Activated naive CD4-positive, alpha-beta T cell treated with anti-CD3 and anti-CD28 coated beads, Interleukin-2, amount 10 ng/mL, durations not matched to agents 7 days and 5 days (primary cell): ENCODE measurements at regions not wholly inside any gene's neighbourhood (a gene's known extent, or its start where the extent isn't known, plus 50 kb on each side); places are given as distances from the start of the nearest gene placed in this dataset.

Experiments used
- CTCF ChIA-PET: fragments of 350-600 bp; sonication (Branson Sonifier 250); formaldehyde crosslinking; loops from one replicate; lab custom pipeline; 2021; ENCODE audit warnings: antibody characterized with exemption; lab: Charles Lee
- DNase-seq: peaks from one replicate; pipeline ENCODE4 v3.0.0-alpha.2; 2020
- H3K27ac Mint-ChIP-seq: one replicate; pipeline ENCODE4 v1.8.0; 2021; ENCODE audit warnings: mild to moderate bottlenecking, moderate library complexity, mixed read lengths
- H3K27me3 Mint-ChIP-seq: one replicate; pipeline ENCODE4 v1.8.0; 2021; ENCODE audit warnings: mild to moderate bottlenecking, mixed read lengths
- H3K36me3 Mint-ChIP-seq: one replicate; pipeline ENCODE4 v1.8.0; 2021; ENCODE audit warnings: mixed read lengths
- H3K4me1 Mint-ChIP-seq: one replicate; pipeline ENCODE4 v1.8.0; 2021; ENCODE audit warnings: mixed read lengths
- H3K4me3 Mint-ChIP-seq: one replicate; pipeline ENCODE4 v1.8.0; 2021; ENCODE audit warnings: mild to moderate bottlenecking, moderate library complexity, mixed read lengths
- H3K9me3 Mint-ChIP-seq: one replicate; pipeline ENCODE4 v1.8.0; 2021; ENCODE audit warnings: mixed read lengths

DNA sequence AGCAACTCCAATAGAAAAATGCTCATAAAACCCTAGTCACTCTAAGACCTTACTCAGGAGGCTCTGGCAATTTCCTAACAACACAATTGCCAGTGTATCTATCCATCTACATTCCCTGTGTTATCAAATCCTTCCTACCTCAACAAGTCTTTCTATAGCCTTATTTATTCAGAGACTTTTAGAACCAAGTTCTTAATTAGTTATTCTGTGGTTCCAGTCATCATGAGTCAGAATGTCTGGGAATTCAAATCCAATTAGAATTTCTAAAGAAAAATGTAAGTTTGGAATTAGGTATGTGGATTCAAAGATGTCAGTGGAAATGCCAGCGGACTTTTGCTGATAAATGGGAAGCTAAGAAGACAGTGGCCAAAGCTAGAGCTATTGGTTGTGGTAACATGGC is 302.6 kb upstream of the C1orf87 start:
- H3K4me1 Mint-ChIP-seq: no peaks in the 10 kb centered on the region
- no peak overlapping the region for H3K27ac Mint-ChIP-seq
- no peak for DNase-seq
- CTCF ChIA-PET: no interaction called here
- H3K9me3 Mint-ChIP-seq: no peaks in the 10 kb centered on the region
- no peaks in the 10 kb centered on the region for H3K36me3 Mint-ChIP-seq
- no peak overlapping the region for H3K4me3 Mint-ChIP-seq
- no peaks in the 10 kb centered on the region for H3K27me3 Mint-ChIP-seq

DNA sequence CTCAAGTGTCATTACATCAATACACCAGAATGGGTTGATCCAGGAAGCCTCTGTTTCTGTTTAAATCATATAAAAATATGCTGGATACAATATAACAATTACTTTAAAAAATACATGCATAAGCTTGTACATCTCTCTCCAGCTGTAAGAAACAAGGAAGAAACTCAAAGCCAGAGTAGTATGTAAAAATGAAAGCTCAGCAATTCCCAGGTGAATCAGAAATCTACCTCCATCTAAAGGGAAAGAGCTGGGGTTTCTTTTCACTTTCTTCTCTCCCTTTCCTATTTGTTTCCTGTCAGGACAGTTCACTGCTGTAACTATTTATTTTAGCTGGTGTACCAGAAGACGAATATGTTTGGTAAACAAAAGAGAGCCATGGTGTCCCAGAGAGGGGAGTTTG is 301.0 kb upstream of the C1orf87 start:
- no peaks in the 10 kb centered on the region for H3K9me3 Mint-ChIP-seq
- CTCF ChIA-PET: no interaction called here

DNA sequence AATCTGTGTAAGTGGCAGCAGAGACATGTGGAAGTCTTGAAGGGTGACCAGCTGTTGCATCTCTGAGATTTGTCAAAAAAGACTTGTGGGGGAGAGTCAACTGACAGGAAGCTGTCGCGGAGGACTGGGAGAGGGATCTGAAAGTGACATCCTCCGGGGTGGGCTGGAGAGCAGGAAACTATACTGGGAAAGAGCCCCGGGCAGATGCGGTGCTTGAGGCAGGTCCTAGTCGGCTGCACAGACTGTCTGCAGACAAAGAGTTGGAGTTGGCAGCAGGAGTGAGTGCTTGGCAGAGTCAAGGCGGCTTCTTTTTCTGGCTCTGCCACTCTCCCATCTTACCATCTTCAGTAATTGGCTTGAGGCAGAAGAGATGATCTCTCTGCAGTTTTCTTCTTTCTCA is 294.0 kb upstream of the C1orf87 start:
- H3K4me3 Mint-ChIP-seq: no peak overlapping the region
- H3K36me3 Mint-ChIP-seq: no peaks in the 10 kb centered on the region
- no peaks in the 10 kb centered on the region for H3K4me1 Mint-ChIP-seq
- H3K27ac Mint-ChIP-seq: no peak overlapping the region
- H3K9me3 Mint-ChIP-seq: peaks cover 2% of the 10 kb centered on the region
- CTCF ChIA-PET: no interaction called here
- DNase-seq: no peak
- H3K27me3 Mint-ChIP-seq: no peaks in the 10 kb centered on the region

More for the DNA sequence above, 301.0 kb upstream of the C1orf87 start:
- no peaks in the 10 kb centered on the region for H3K27me3 Mint-ChIP-seq
- no peak overlapping the region for H3K4me3 Mint-ChIP-seq
- H3K4me1 Mint-ChIP-seq: no peaks in the 10 kb centered on the region
- H3K27ac Mint-ChIP-seq: no peak overlapping the region
- no peaks in the 10 kb centered on the region for H3K36me3 Mint-ChIP-seq
- DNase-seq: no peak

DNA sequence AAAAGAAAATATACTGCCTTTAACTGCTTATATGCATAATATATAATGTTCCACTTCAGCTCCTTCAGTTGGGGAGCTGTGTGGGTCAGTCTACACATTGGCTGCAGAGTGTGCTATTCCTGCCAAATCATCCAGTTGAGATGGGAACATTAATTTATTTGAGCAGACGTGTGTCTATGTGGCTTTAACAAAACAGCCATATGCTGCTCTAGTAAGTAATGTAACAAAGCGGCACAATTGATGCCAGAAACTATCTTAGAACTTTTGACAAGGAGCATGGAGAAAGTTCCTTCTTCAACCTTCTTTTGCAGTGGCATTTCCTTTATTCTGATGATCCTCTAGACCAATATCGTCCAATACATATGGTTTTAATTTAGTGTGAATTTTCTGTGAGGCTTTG is 285.9 kb upstream of the C1orf87 start:
- Mint-ChIP-seq H3K4me1 (no peaks in the 10 kb centered on the region), H3K9me3 (peaks cover 2% of the 10 kb centered on the region), H3K27ac (no peak overlapping the region), H3K4me3 (no peak overlapping the region), H3K36me3 (no peaks in the 10 kb centered on the region), H3K27me3 (no peaks in the 10 kb centered on the region)
- no peak for DNase-seq
- CTCF ChIA-PET: no interaction called here

DNA sequence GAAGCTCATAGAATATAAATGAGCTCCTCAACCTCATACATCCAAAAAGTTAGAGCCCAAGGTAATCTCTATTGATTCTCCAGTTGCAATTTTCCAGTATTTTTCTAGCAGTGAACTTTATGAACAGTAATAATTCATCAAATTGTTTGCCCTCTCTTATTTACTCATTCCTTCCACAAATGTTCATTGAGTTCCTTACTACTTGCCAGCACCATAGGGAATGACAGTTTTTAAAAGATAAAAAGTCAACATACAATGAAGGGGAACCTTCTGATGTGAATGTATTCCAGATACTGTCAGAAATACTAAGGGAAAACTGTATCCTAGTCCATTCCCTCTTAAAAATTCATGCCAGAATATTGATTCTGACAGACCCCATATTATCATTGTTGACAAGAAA is 277.0 kb upstream of the C1orf87 start:
- Mint-ChIP-seq H3K4me3 (no peak overlapping the region), H3K27ac (no peak overlapping the region), H3K4me1 (no peaks in the 10 kb centered on the region), H3K9me3 (peaks cover 2% of the 10 kb centered on the region), H3K36me3 (no peaks in the 10 kb centered on the region), H3K27me3 (no peaks in the 10 kb centered on the region)
- DNase-seq: no peak
- CTCF ChIA-PET: no interaction called here

DNA sequence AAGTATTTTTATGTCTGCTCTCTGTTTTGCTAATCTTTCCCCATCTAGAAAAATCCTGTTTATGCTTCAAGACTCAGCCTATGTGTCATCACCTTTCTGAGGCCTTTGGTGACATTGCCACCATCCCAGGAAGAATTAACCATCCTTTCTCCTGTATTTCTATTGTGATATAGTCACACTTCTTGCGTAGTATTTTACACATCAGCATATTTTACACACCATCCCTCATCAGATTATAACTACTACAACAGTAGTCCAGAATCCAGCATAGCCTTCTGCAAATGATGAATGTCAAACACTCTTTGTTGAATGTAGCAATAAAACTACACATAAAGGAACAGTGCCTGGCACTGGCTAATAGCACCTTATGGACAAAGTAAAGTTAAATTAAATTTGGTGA is 275.3 kb upstream of the C1orf87 start:
- peaks cover 2% of the 10 kb centered on the region for H3K9me3 Mint-ChIP-seq
- no peak overlapping the region for H3K4me3 Mint-ChIP-seq
- H3K27me3 Mint-ChIP-seq: no peaks in the 10 kb centered on the region
- CTCF ChIA-PET: no interaction called here
- no peak overlapping the region for H3K27ac Mint-ChIP-seq
- no peaks in the 10 kb centered on the region for H3K4me1 Mint-ChIP-seq
- no peak for DNase-seq
- H3K36me3 Mint-ChIP-seq: no peaks in the 10 kb centered on the region

DNA sequence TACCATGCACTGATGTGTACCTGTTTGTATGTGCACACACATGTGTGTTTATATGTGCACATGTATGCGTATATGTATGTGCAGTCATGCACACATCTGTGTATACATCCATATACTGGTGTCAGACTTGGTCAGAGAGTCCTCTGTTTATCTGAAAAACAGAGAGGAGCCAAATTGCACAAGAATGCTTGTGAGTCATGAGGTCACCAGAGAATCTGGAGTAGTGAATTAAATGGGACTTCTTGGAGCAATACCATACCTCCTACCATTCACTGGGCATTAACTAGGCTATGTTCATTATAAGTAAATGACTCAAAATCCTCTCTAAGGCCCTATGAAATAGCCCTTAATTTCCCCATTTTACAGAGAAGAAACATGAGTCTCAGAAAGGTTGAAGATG is 272.1 kb upstream of the C1orf87 start:
- Mint-ChIP-seq H3K36me3 (no peaks in the 10 kb centered on the region), H3K27me3 (no peaks in the 10 kb centered on the region), H3K27ac (no peak overlapping the region), H3K9me3 (peaks cover 2% of the 10 kb centered on the region), H3K4me3 (no peak overlapping the region), H3K4me1 (no peaks in the 10 kb centered on the region)
- CTCF ChIA-PET: no interaction called here
- no peak for DNase-seq

DNA sequence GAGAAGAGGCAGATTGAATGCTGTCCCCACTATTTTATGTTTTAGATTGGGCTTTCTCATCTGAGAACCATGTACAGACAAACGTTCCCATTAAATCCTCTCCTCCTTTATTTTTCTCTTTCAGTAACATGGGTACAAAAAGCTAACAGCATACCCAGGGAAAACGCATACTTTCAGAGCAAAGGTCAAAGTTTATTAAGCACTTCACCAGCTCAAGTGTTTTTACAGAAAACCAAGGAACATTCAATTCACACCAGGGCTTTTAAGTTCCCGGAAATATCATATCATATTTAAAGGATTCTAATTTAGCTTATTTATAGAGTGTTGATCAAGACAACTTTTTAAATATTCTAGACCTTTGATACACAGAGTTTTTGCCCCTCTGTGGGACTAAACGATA is 271.5 kb upstream of the C1orf87 start:
- no peaks in the 10 kb centered on the region for H3K4me1 Mint-ChIP-seq
- H3K36me3 Mint-ChIP-seq: no peaks in the 10 kb centered on the region
- H3K27ac Mint-ChIP-seq: no peak overlapping the region
- no peak overlapping the region for H3K4me3 Mint-ChIP-seq
- CTCF ChIA-PET: no interaction called here
- H3K9me3 Mint-ChIP-seq: no peaks in the 10 kb centered on the region
- H3K27me3 Mint-ChIP-seq: no peaks in the 10 kb centered on the region
- no peak for DNase-seq

DNA sequence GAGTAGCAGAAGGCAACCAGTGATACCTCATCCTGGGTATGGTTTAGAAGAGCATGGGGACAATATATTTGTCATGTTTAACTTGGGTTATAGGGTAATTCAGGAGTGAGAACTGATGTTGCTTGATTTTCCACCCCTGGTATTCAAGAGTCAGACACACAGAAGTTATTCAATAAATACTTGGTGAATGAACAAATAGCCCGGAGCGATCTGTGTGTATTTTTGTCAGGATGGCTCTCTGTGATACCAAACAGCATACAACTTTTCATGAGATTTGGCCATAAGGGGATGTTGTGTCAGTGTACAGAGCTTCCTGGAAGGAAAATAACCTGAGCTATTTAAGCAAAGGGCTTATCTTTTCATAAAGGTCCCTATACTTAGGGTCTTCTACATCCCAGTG is 270.2 kb upstream of the C1orf87 start:
- H3K27me3 Mint-ChIP-seq: no peaks in the 10 kb centered on the region
- no peak overlapping the region for H3K4me3 Mint-ChIP-seq
- H3K4me1 Mint-ChIP-seq: no peaks in the 10 kb centered on the region
- no peaks in the 10 kb centered on the region for H3K9me3 Mint-ChIP-seq
- H3K36me3 Mint-ChIP-seq: no peaks in the 10 kb centered on the region
- H3K27ac Mint-ChIP-seq: no peak overlapping the region
- no peak for DNase-seq
- CTCF ChIA-PET: no interaction called here

DNA sequence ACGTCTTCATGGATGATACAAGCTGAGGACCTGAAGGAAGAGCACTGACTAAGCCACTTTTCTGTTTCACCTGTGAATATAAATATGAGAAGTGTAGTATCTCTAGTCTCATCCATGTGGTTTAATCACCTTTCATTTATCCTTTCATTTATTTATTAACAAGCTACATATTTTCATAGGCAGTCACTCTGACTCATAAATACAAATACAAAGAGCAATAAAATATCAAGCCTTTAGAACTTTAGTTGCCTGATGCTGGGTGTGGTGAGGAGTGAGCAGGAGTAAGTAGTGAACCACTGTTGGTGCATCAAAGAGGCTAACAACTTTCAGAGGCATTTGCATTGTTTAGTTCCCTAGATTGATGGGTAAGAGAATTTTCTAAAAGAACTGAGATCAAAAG is 269.0 kb upstream of the C1orf87 start:
- H3K4me1 Mint-ChIP-seq: no peaks in the 10 kb centered on the region
- CTCF ChIA-PET: interaction anchor here (0.6 kb wide), 1 partner anchor 52 kb away, joined by 6 read pairs; no protein-coding TSS in a partner anchor
- no peak overlapping the region for H3K4me3 Mint-ChIP-seq
- H3K9me3 Mint-ChIP-seq: no peaks in the 10 kb centered on the region
- no peaks in the 10 kb centered on the region for H3K36me3 Mint-ChIP-seq
- no peak for DNase-seq
- H3K27ac Mint-ChIP-seq: no peak overlapping the region
- no peaks in the 10 kb centered on the region for H3K27me3 Mint-ChIP-seq

DNA sequence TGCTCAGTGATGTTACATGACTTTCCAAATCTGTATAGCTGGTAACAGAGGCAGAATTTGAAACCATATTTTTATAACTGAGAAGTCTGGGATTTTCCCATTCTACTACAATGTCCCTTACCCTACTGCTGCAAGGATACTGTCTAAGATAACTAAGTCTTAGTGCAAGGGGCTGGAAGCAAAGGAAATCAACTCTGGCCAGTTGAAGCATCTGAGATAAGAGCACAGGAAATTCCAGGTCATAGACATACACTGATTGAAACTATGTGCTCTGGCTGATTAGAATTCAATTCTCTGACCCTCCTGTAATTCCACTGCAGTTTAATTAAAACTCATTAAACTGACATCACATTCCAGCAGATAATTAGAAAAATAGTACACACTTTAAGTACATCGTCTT is 267.7 kb upstream of the C1orf87 start:
- Mint-ChIP-seq H3K27me3 (no peaks in the 10 kb centered on the region), H3K9me3 (no peaks in the 10 kb centered on the region), H3K27ac (no peak overlapping the region), H3K36me3 (no peaks in the 10 kb centered on the region), H3K4me3 (no peak overlapping the region), H3K4me1 (no peaks in the 10 kb centered on the region)
- CTCF ChIA-PET: no interaction called here
- no peak for DNase-seq

DNA sequence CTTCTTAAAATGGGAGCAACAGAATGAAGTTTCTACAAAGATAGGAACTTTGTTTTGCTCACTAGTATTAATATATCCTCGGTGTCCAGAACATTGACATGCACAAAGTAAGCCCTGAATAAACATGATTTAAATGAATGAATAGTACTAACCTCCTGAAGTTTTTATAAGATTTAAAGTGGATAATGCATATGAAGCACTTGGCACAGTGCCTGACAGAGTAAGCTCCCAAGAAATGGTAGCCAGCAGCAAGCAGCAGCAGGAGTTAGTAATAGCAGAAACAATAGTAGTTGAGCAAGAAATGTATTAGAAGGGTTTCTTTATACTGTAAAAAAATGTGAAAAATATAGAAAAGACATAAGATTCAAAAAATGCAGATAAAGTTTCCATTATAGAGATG is 258.1 kb upstream of the C1orf87 start:
- no peak overlapping the region for H3K4me3 Mint-ChIP-seq
- CTCF ChIA-PET: interaction anchor here (0.6 kb wide), 1 partner anchor 1917 kb away, joined by 3 read pairs; no protein-coding TSS in a partner anchor
- no peak overlapping the region for H3K27ac Mint-ChIP-seq
- H3K36me3 Mint-ChIP-seq: no peaks in the 10 kb centered on the region
- H3K27me3 Mint-ChIP-seq: no peaks in the 10 kb centered on the region
- no peak for DNase-seq
- no peaks in the 10 kb centered on the region for H3K4me1 Mint-ChIP-seq
- H3K9me3 Mint-ChIP-seq: peaks cover 3% of the 10 kb centered on the region

DNA sequence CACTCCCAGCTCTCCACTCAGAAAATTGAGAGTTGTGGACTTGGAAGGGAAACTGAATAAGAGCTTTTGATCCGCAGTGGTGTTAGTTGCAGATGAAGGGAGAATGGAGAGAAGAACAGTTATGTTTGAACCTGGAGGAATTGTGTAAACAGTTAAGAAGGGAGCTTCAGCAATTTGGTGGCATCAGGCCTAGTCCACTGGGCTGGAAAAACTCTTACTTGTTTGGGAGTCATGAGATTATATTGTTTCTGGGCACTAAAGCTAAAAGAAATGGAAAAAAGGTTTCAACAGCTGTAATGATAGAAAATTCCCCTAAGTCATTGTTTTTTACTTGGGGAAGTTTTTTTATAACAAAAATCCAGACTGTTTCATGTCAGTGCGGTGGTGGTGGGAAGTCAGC is 256.1 kb upstream of the C1orf87 start:
- H3K4me3 Mint-ChIP-seq: no peak overlapping the region
- no peak overlapping the region for H3K27ac Mint-ChIP-seq
- CTCF ChIA-PET: no interaction called here
- H3K27me3 Mint-ChIP-seq: no peaks in the 10 kb centered on the region
- H3K36me3 Mint-ChIP-seq: no peaks in the 10 kb centered on the region
- DNase-seq: no peak
- no peaks in the 10 kb centered on the region for H3K9me3 Mint-ChIP-seq
- no peaks in the 10 kb centered on the region for H3K4me1 Mint-ChIP-seq

DNA sequence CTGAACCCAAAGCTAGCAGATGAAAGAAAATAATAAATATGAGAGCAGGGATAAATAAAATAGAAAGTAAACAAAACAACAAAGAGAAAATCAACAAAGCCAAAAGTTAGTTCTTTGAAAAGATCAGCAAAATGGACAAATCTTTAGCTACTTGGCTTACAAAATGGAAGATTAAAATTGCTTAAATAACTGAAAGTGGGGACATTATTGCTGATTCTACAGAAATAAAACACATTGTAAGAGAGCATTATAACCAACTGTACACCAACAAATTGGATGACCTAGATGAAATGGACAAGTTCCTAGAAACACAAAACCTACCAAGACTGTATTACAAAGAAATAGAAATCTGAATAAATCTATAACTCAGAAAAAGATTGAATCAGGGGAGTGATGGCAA is 238.3 kb upstream of the C1orf87 start:
- Mint-ChIP-seq H3K27me3 (no peaks in the 10 kb centered on the region), H3K4me1 (no peaks in the 10 kb centered on the region), H3K9me3 (no peaks in the 10 kb centered on the region), H3K36me3 (no peaks in the 10 kb centered on the region), H3K4me3 (no peak overlapping the region), H3K27ac (no peak overlapping the region)
- no peak for DNase-seq
- CTCF ChIA-PET: no interaction called here

DNA sequence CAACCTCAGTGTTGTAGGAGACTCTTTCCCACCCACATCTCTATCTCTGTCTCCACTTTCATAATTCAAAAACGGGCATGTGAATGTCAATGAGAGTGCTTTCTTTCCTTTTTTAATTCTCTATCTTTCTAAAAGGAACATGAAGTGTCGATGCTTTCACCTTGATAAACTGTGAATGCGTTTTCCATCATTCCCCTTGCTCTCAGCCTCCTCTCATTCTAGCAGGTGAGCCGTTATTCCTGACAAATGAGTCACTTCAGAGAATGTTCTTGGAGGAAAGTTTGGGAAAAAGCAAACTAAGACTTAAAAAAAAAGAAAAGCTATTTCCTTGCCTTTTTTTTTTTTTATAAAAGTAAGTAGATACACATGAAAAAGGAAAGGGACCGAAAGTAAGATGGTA is 226.0 kb upstream of the C1orf87 start:
- Mint-ChIP-seq H3K4me1 (no peaks in the 10 kb centered on the region), H3K4me3 (no peak overlapping the region), H3K36me3 (no peaks in the 10 kb centered on the region), H3K27me3 (no peaks in the 10 kb centered on the region), H3K9me3 (no peaks in the 10 kb centered on the region), H3K27ac (no peak overlapping the region)
- DNase-seq: no peak
- CTCF ChIA-PET: no interaction called here

DNA sequence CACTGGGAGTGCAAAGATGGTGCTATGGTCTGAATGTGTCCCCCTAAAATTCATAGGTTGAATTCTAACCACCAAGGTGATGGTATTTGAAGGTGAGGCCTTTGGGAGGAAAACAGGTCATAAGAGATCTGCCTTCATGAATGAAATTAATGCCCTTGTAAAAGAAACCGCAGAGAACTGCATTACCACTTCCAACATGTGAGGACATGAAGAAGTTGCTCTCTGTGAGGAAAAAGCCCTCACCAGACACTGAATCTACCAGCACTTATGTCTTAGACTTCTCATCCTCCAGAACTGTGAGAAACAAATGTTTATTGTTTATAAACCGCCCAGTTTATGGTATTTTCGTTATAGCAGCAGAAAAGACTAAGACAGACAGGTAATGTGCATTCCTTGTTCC is 224.7 kb upstream of the C1orf87 start:
- Mint-ChIP-seq H3K27ac (no peak overlapping the region), H3K27me3 (no peaks in the 10 kb centered on the region), H3K36me3 (no peaks in the 10 kb centered on the region), H3K4me3 (no peak overlapping the region), H3K4me1 (no peaks in the 10 kb centered on the region), H3K9me3 (no peaks in the 10 kb centered on the region)
- CTCF ChIA-PET: no interaction called here
- no peak for DNase-seq
